ENCODE measurements at regions not wholly inside any gene's neighbourhood (a gene's known extent, or its start where the extent isn't known, plus 50 kb on each side); places are given as distances from the start of the nearest gene placed in this dataset.

GRCh38 chr7:156203923-156204322 lies 391.7 kb upstream of the SHH start:
- no peak overlapping the region for H3K27ac ChIP-seq (ENCODE audit: insufficient read depth, low read depth, low read length)
- no peak overlapping the region for H3K4me3 ChIP-seq (replicated peaks in 1 of 3; ENCODE audit: insufficient read depth in 1 of 3, low read depth in 1 of 3, low read length in 3 of 3)
- DNase-seq (ENCODE audit: low read depth, low spot score) (no peak), FAIRE-seq (no peak)
- H3K9ac ChIP-seq (replicated peaks; ENCODE audit: extremely low read depth, insufficient read depth, low read length): no peak overlapping the region
- H3K9me1 ChIP-seq (replicated peaks; ENCODE audit: control insufficient read depth, extremely low read depth, insufficient read depth, low read length): no peaks in the 10 kb centered on the region
- H3K79me2 ChIP-seq (ENCODE audit: control insufficient read depth, insufficient read depth, low read length): no peaks in the 10 kb centered on the region
- no peaks in the 10 kb centered on the region for H3K4me1 ChIP-seq (ENCODE audit: control insufficient read depth, extremely low read depth, insufficient read depth, low read length)
- ChIA-PET CTCF (no interaction called here), POLR2A (no interaction called here)
- H3K4me2 ChIP-seq (ENCODE audit: insufficient read depth, low read length): no peak overlapping the region
- no TSS peak for BruUV-seq (replicated peaks)
- TF ChIP-seq MAX (IDR thresholded peaks at IDR 0.05; ENCODE audit: insufficient read depth, insufficient read length) (no peak), GATA2 (IDR thresholded peaks at IDR 0.05; ENCODE audit: insufficient read depth, insufficient read length, low read depth, low read length) (no peak), FOS (IDR thresholded peaks at IDR 0.05; ENCODE audit: borderline replicate concordance, insufficient read depth, low read length) (no peak), POLR2A (IDR thresholded peaks at IDR 0.05; ENCODE audit: low read depth, low read length) (no peak), JUN (IDR thresholded peaks at IDR 0.05; ENCODE audit: borderline replicate concordance, insufficient read depth, insufficient read length, low read depth) (no peak), POLR2AphosphoS5 (IDR thresholded peaks at IDR 0.05; ENCODE audit: insufficient read depth, low read depth, low read length) (no peak), CTCF (IDR thresholded peaks at IDR 0.05; ENCODE audit: extremely low read depth in 1 of 2, insufficient read depth in 1 of 2, low read depth in 1 of 2, low read length in 2 of 2) (no peak), EZH2 (IDR thresholded peaks at IDR 0.05; ENCODE audit: borderline replicate concordance, low read depth, low read length, severe bottlenecking) (no peak), MYC (IDR thresholded peaks at IDR 0.05; ENCODE audit: low read depth, low read length) (no peak)
- H3K9me3 ChIP-seq (replicated peaks; ENCODE audit: control insufficient read depth, insufficient read depth, low read length): no peaks in the 10 kb centered on the region
- dilution Hi-C loops (cut with MboI; ENCODE audit: extremely low pct_ligation_motif_present, low sequenced_read_pairs): no loop called here
- H3K27me3 ChIP-seq (ENCODE audit: control insufficient read depth in 2 of 2, insufficient read depth in 2 of 2, low read length in 2 of 2): no peaks in the 10 kb centered on the region
- intact Hi-C loops (cut with micrococcal nuclease): no loop called here
- H2AFZ ChIP-seq (ENCODE audit: low read depth, low read length): no peak overlapping the region
- H3K36me3 ChIP-seq (ENCODE audit: control insufficient read depth in 2 of 2, extremely low read depth in 1 of 2, insufficient read depth in 2 of 2, low read length in 2 of 2): no peaks in the 10 kb centered on the region
- H4K20me1 ChIP-seq (replicated peaks; ENCODE audit: control insufficient read depth, extremely low read depth, insufficient read depth, low read length): no peaks in the 10 kb centered on the region
